ENCODE measurements at regions not wholly inside any gene's neighbourhood (a gene's known extent, or its start where the extent isn't known, plus 50 kb on each side); places are given as distances from the start of the nearest gene placed in this dataset.
A peak's percentile ranks its signal among the peaks of the same experiment; 100 is the strongest.

DNA sequence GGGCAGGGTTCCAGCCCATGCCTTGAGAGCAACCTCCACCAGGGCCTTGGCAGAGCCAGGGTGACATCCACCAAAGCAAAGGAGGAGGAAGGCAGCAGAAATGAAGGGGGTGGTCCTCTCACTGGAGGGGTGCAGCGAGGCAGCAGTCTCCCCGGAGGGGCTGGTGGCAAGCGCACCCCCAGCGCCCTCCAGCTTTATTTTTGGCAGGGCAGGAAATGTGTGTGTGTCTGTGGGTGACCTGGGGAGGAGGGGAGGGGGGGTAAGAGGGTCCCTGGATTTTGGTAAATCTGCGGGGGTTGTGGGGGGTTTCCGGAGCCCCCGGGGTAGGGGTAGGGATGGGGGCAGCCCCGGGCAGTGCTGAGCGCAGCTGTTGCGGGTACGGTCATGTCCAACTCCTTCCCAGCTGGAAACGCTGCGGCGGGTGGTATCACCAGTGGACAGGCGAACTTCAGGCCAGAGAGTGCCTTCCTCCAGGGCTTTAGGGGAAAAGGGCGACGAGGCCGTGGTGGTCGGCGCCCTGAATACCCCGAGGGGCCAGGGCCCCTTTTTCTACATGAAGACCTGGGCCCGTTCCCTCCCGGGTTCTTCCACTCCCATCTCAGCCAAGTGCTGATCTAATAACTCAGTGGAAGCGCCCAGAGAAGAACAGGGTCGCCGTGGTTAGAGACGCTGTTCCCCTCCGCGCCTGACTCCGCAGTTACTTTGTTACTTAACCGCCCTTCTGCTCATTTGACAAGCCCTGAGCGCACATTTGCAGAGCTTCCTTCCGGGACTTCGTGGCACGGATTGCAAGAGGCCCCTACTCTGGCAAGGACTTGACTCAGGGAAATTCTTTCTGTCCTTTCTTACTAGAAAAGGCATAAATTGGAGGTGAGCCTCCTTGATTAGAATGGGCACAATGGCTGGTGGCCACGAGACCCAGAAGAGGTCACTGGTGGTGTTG is 55.2 kb downstream of the FOS start:
- no peak for DNase-seq (ENCODE audit: low read depth)

GRCh38 chr14:75334549-75335051 is 56.0 kb downstream of the FOS start:
- DNase-seq (ENCODE audit: low read depth) = no peak

DNA sequence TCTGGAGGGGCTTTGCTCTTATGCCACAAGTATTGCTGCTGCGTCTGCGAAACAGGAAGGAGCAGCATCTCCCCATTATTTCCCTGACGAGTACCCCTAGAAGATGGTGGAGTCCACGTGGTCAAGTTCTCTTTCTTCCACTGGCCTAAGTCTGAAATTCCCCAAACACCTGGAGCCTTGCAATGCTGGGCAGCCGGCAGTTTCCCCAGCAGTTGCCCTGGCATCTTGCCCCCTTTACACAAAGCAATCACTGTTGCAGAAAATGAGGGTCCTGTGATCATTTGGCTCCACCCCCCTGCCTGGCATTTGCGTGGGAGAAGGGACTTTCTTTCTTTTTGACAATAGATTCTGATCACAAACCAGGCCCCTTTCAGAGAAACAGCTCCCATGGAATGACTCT is 56.9 kb downstream of the FOS start:
- no peak for DNase-seq (ENCODE audit: low read depth)

GRCh38 chr14:75338398-75338797 is 59.8 kb downstream of the FOS start:
- no peak for DNase-seq (ENCODE audit: low read depth)

DNA sequence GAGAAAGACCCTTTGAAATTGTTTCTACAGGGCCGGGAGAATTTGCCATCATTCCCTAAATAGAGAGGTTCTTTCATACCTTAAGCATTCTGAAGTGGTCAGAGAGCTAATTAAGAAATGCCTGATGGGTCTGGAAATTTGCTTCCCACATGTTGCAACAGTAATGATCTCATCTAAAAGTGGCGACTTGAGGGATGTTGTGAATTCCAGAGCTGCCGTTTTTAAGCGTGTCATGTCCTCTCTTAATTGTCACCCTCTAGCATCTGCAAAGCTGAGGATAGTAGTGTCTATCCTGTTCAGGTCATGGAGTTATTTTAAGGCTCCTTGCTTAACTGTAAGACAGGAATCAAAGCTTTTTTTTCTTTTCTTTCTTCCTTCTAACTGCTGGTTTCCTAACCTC is 60.4 kb downstream of the FOS start:
- peak; percentile 83 for DNase-seq (ENCODE audit: low read depth)

DNA sequence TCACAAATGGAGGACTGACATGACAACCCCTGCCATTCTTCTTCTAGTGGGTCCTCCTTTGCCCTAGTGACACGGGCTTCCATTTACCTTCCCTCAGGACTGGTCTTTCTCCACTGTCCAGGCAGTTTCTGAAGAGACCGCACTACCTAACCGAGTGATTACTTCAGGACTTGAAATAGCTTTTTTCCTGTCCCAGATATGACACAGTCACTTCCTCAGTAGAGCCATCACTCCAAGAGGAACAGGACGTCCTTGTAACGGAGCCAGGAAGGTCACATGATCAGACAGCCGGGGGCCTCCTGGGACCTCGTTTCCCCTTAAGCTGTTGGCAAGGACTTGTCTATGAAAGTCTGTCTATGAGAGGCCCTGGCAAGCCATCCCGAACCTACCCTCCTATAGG is 62.3 kb downstream of the FOS start:
- DNase-seq (ENCODE audit: low read depth) = no peak

DNA sequence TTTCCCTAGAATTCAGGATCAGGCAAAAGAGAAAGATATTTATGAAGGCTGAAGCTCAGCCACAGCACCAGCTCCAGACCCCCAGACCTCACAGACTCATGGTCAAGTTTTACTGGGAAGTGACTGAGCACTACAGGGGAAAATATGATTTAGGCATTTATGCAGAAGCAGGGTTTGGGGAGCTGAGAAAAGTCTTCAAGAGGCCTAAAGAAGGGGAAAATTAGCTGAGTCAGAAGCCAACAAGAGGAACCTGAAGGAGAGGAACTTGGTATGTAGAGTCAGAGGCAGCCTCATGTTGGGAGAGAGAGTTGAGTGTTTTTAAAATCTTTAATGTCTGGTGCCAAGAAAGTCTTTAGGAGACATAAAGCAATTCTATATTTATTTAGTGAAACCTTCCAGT is 63.0 kb downstream of the FOS start:
- DNase-seq (ENCODE audit: low read depth) = no peak

GRCh38 chr14:75342762-75343599 is 64.4 kb downstream of the FOS start:
- DNase-seq (ENCODE audit: low read depth) = no peak

DNA sequence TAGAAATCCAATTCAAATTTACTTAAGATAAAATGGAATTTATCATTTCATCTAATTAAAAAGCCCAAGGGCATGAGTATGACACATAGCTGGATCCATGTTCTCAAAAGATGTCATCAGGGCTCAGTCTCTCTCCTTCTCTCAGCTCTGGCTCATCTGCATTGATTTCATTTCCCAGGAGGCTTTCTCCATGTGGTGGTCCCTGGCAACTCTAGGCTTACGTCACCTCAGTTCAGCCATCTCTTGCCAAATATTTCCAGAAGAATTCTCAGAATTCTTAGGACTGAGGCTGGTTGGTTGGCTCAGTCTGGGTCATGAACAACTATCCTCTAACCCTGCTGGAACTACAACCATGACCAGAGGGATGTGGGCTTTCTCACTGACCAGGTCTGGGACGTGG is 65.3 kb downstream of the FOS start:
- peak; percentile 78 for DNase-seq (ENCODE audit: low read depth)

DNA sequence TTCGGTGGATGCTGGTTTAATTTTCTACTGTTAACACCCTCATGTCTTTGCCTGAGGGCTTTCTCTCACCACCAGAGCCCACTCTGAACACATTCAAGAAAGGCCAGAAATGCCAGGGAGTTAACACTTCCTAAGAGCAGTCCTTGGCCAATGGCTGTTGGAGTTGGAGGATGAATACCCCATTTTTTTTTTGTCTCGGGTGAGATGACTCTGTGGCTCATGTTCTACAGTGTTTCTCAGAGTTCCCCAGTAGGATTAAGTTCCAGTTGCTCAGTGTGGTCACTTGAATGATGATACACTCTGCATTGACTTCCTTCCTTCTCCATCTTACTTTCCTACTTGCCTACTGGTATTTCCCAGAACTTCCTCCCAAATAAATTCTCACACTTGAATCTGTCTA is 65.8 kb downstream of the FOS start:
- DNase-seq (ENCODE audit: low read depth) = no peak

GRCh38 chr14:75350505-75351060 is 72.0 kb downstream of the FOS start:
- DNase-seq (ENCODE audit: low read depth) = no peak

DNA sequence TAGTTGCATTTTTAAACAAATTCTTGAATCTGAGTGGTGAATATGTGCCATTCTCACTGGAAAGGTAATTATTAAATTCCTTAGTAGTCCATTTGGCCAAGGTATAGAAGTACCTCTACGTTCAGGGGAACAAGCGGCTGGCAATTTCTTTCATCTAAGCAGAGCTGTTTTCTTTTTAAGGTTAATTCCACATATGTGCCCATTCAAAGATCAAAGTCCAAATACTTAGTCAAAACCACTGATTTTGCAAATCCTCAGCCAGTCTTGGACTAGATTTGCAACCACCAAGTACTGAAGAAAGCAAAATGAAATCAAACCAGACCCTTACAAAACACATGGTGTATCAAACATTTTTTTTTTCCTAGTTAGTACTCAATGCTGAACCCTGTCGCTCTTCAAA is 68.7 kb upstream of the JDP2 start:
- no peak for DNase-seq (ENCODE audit: low read depth)

DNA sequence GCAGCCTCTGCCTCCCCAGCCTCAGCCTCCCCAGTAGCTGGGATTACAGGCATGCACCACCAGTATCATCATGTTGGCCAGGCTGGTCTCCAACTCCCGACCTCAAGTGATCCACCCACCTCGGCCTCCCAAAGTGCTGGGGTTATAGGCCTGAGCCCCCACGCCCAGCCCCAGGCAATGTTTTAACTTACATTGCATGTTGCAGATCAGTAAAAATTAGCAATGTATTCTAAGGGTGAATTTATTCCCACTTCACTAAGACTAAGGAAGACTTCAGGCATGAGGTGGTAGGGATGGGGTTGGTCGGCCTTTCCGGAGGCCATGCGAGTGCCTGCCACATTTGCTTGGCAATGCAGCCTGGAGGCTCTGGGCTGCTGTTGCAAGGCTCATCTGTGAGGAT is 66.8 kb upstream of the JDP2 start:
- DNase-seq (ENCODE audit: low read depth) = no peak

GRCh38 chr14:75361751-75362433 is 65.9 kb upstream of the JDP2 start:
- no peak for DNase-seq (ENCODE audit: low read depth)

DNA sequence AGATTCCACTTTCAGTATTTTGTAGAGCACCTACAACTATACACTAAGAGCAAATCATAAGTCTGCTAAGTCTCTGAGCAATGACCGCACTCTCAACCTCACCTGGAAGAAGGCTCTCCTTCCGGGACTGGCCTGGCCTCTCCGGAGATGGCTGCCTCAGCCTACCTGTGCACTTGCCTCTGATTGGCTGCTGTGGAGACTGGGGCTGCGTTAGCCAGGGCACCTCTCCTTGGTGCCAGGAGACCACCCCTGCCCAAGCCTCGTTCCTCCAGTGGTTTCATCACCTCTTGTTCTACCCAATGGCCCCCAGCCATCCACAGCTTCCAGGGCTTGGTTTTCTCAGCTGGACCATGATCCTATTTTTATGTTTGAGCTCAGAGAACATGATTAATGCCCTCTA is 64.7 kb upstream of the JDP2 start:
- DNase-seq (ENCODE audit: low read depth) = no peak

GRCh38 chr14:75363570-75364227 is 64.1 kb upstream of the JDP2 start:
- no peak for DNase-seq (ENCODE audit: low read depth)

- DNase-seq (ENCODE audit: low read depth) = no peak
These were observed 62.7 kb upstream of the JDP2 start for GRCh38 chr14:75365116-75365515.

GRCh38 chr14:75366963-75367362 is 60.9 kb upstream of the JDP2 start:
- DNase-seq (ENCODE audit: low read depth) = no peak

DNA sequence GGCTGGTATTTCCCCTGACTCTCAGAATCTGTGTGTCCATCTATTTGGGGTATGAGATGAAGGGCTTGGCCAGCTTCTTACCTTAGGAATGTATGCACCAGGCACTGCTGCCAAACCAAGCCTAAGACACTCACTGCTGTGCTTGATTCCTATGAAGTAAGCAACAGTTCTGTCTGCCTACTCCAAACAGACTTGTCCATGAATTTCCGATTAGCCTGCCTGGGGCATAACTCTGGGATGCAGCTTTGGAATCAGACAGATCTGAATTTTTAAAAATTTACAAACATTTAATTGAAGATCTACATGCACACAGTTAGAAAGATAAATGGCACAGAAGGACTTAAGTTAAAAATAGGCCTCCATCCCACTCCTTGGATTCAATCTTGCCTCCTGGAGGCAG is 59.5 kb upstream of the JDP2 start:
- DNase-seq (ENCODE audit: low read depth) = no peak

- DNase-seq (ENCODE audit: low read depth) = no peak
These were observed 58.3 kb upstream of the JDP2 start for GRCh38 chr14:75369506-75369905.

DNA sequence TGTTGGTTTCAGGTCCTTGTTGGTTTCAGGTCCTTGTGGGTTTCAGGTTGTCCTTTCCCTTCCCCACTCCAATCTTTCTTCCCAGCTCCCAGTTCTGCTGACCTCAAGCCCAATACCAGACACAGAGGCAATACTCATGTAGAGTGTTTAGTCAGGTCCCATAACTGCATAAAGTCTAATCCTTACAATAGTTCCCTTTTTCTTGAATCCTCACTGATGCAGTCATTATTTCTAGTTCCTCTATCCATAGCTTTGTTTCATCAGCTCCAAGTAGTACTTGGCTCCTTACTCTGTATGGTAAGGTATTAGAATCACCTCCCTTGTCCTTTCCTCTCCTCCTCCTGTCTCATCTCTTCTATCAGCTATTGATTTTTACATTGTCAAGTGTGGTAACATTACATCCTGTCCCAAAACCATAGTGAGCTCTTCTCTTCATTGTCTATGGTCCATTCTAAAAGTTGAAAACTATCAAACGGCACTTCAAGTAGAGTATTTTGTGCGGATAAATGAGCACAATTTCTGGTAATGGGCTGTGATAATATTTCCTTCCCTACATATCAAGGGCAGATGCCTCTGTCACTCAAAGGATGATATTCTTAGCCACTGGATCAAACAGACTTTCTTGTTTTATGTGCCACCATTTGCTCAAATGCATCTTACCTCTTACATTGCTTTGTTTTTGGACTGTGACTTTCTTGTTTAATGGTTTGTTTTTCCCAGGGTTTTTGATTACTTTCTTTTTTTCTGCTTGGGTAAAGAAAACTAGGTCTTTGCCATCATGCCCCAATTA is 57.2 kb upstream of the JDP2 start:
- DNase-seq (ENCODE audit: low read depth) = no peak
